Suprapubic skin (tissue), 4 donors: ENCODE measurements at regions not wholly inside any gene's neighbourhood (a gene's known extent, or its start where the extent isn't known, plus 50 kb on each side); places are given as distances from the start of the nearest gene placed in this dataset.

Experiments used
- DNase-seq, 2 donors: peaks; one replicate each; pipeline ENCODE4 v3.0.0-alpha.2; 2019; ENCODE audit warnings: low spot score in 2 of 2
- H3K27ac ChIP-seq: fragments of 200-600 bp; sonication (generic); one replicate; pipeline ENCODE4 v1.5.1; 2019
- H3K27me3 ChIP-seq: fragments of 200-600 bp; sonication (generic); one replicate; pipeline ENCODE4 v1.5.1; 2019
- H3K36me3 ChIP-seq: fragments of 200-600 bp; sonication (generic); one replicate; pipeline ENCODE4 v1.5.1; 2019
- H3K4me1 ChIP-seq: fragments of 200-600 bp; sonication (generic); one replicate; pipeline ENCODE4 v1.5.1; 2019
- H3K4me3 ChIP-seq: fragments of 200-600 bp; sonication (generic); one replicate; pipeline ENCODE4 v1.5.1; 2019; ENCODE audit warnings: mild to moderate bottlenecking
- H3K9me3 ChIP-seq: fragments of 200-600 bp; sonication (generic); one replicate; pipeline ENCODE4 v1.5.1; 2019
- EP300 ChIP-seq: sonication (generic); formaldehyde crosslinking; IDR thresholded peaks from one replicate; pipeline ENCODE4 v1.6.1; 2017; ENCODE audit warnings: antibody characterized with exemption
- POLR2A ChIP-seq, 2 donors: fragments of 450-650 bp; IDR thresholded peaks; one replicate each; pipeline ENCODE4 v1.6.1; 2017; ENCODE audit warnings: antibody characterized with exemption in 2 of 2, mild to moderate bottlenecking in 2 of 2, moderate library complexity in 2 of 2
- POLR2AphosphoS5 ChIP-seq, 3 donors: sonication (generic); formaldehyde crosslinking; IDR thresholded peaks; one replicate each; pipeline ENCODE4 v1.6.1; 2017; ENCODE audit warnings: antibody characterized with exemption in 3 of 3
- WGBS: methylation state at CpG from one replicate; pipeline ENCODE4 v1.1.5; 2018; 5-methylcytosine and 5-hydroxymethylcytosine counted together
- TF ChIP-seq, protein P1 (sequence below), 2 donors: fragments of 200-600 bp in 1 of 2; fragments of 450-650 bp in 1 of 2; sonication (generic) in 1 of 2; IDR thresholded peaks; one replicate each; pipeline ENCODE4 v1.5.1; 2016 to 2019; ENCODE audit warnings: antibody characterized with exemption in 2 of 2, mild to moderate bottlenecking in 1 of 2, moderate library complexity in 1 of 2

DNA sequence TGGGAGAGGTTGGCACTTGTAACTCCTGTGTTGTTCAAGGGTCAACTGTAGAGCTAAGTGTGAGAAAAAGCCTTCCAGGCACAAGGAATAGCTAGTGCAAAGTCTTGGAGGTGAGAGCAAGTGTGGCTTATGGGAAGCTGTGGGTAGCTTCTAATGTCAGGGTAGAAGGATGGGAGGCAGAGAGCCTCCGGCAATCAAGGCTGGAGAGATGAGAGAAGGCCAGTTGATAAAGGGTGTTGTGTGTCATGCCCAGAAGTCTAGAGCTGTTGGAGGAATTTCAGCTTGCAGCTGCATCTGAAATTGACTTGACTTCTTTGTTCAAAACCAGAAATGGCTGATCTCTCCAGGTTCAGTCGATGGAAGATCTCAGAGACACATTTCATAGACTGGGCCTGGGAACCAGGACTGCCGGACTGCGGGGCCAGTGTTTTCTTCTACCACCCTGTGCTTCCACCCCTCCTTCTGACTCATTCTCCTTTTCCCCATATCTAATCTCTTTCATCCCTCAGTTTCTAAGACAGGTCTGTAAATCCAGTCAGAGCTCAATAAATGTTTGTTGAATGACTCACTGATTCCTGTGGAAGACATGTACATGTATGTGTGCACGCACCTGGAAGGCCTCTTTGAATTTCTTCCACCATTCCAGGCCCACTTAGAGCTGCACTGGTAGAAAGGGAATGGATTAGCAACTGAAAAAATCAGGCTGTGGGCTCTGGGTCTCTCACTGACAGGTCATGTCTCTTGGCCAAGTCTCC, 67.8 kb upstream of the KLF4 start:
- H3K4me1 ChIP-seq: no peaks in the 10 kb centered on the region
- no peak overlapping the region for H3K27ac ChIP-seq
- no peaks in the 10 kb centered on the region for H3K9me3 ChIP-seq
- TF ChIP-seq EP300 (no peak), POLR2A (IDR thresholded peaks at IDR 0.05) (no peak), POLR2AphosphoS5 (IDR thresholded peaks at IDR 0.05) (no peak)
- TF ChIP-seq, protein P1, sequence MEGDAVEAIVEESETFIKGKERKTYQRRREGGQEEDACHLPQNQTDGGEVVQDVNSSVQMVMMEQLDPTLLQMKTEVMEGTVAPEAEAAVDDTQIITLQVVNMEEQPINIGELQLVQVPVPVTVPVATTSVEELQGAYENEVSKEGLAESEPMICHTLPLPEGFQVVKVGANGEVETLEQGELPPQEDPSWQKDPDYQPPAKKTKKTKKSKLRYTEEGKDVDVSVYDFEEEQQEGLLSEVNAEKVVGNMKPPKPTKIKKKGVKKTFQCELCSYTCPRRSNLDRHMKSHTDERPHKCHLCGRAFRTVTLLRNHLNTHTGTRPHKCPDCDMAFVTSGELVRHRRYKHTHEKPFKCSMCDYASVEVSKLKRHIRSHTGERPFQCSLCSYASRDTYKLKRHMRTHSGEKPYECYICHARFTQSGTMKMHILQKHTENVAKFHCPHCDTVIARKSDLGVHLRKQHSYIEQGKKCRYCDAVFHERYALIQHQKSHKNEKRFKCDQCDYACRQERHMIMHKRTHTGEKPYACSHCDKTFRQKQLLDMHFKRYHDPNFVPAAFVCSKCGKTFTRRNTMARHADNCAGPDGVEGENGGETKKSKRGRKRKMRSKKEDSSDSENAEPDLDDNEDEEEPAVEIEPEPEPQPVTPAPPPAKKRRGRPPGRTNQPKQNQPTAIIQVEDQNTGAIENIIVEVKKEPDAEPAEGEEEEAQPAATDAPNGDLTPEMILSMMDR (IDR thresholded peaks at IDR 0.05): no peak
- H3K36me3 ChIP-seq: no peaks in the 10 kb centered on the region
- WGBS: 92% methylated on average over 5 of the region's 5 CpGs
- no peak overlapping the region for H3K4me3 ChIP-seq
- DNase-seq: no peak
- no peaks in the 10 kb centered on the region for H3K27me3 ChIP-seq

DNA sequence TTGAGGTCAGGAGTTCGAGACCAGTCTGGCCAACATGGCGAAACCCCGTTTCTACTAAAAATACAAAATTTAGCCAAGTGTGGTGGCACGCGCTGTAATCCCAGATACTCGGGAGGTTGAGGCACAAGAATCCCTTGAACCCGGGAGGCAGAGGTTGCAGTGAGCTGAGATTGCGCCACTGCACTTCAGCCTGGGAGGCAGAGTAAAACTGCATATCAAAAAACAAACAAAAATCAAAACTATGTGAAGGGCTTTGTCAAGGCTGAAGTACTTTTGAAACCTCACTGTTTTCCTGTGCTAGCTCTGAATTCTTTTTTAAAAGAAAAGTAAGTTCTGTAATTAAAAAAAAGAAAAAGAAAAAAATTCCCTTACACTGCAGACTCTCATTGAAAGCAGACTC, 65.1 kb upstream of the KLF4 start:
- no peaks in the 10 kb centered on the region for H3K9me3 ChIP-seq
- TF ChIP-seq, protein P1 (IDR thresholded peaks at IDR 0.05): no peak
- TF ChIP-seq POLR2AphosphoS5 (IDR thresholded peaks at IDR 0.05): no peak
- H3K36me3 ChIP-seq: no peaks in the 10 kb centered on the region
- 86% methylated on average over 8 of the region's 8 CpGs for WGBS
- no peaks in the 10 kb centered on the region for H3K4me1 ChIP-seq
- no peak overlapping the region for H3K27ac ChIP-seq
- DNase-seq: no peak
- H3K27me3 ChIP-seq: no peaks in the 10 kb centered on the region
- H3K4me3 ChIP-seq: no peak overlapping the region

DNA sequence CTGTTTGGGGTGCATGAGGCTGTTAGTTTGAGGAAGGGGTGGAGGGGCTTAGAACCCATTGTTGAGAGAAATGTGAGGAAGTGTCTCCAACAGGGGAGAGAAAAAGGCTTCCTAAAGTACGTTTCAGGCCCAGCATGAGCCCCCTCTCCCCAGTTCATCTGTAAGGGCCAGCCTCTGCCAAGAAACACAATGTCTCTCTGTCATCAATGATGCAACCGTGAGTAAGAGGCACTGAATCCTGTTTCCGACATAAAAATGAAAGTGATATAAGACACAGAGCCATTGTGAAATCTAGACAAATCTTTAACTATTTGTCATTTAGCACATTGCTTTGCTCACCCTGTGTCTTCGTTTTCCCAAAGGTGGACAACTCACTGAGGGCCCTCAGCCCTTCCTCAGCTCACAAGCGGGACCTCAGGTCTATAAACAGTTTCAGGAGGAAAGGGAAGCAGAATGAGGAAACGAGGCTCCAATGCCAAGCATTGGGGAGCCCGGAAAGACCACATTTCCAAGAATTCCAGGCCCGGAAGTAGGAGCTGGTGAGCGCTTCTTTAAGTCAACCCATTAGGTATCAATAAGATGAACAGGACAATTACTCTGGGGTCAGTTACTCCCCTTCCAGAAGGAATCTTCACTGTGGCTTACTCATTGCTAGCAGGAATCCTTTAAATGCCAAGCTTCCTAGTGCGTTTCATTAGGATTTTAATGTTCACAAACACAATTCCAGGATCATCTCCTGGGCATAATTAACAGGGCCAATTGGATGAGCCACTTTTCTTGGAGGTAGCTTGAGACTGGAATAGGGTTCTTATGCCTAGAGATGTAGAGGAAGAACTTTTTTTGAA, 59.0 kb upstream of the KLF4 start:
- peak overlapping the region; percentile 85 for H3K27ac ChIP-seq
- H3K4me1 ChIP-seq: peaks cover 24% of the 10 kb centered on the region
- DNase-seq: peak in 1 of 2 donors; percentile 80
- TF ChIP-seq POLR2AphosphoS5 (IDR thresholded peaks at IDR 0.05): peak in 2 of 3 donors; percentile 47 to 85
- TF ChIP-seq POLR2A (IDR thresholded peaks at IDR 0.05): no peak
- peak overlapping the region; percentile 16 for H3K4me3 ChIP-seq
- H3K9me3 ChIP-seq: no peaks in the 10 kb centered on the region
- no peaks in the 10 kb centered on the region for H3K36me3 ChIP-seq
- no peaks in the 10 kb centered on the region for H3K27me3 ChIP-seq
- WGBS: 39% methylated on average over 10 of the region's 10 CpGs

DNA sequence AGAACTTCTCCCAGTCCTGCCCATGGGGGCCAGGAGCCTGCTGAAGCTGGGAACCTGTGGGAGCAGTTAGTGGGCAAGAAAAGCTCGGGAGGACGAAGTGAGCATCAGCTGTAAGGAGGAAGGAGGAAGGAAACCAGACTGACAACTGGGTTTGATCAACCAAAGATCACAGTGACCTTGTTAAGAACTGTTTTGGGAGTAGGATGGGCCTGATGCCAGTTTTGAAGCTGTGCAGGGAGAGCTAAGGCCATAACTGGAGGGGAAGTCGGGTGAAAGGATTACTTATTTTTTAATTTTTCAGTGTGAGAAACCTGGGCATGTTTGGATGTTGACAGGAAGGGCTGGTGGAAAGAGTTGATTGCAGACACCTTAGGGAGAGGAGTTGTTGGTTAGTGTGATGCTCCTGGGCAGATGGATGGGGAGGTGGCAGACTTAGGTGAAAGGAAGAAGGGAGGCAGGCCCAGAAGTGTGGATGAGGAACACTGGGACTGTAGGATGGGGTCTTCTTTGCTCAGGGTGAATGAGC, 58.3 kb upstream of the KLF4 start:
- no peaks in the 10 kb centered on the region for H3K27me3 ChIP-seq
- DNase-seq: no peak
- H3K36me3 ChIP-seq: no peaks in the 10 kb centered on the region
- H3K4me1 ChIP-seq: peaks cover 24% of the 10 kb centered on the region
- no peaks in the 10 kb centered on the region for H3K9me3 ChIP-seq
- WGBS: 56% methylated on average over 3 of the region's 3 CpGs
- H3K27ac ChIP-seq: peak overlapping the region; percentile 85
- H3K4me3 ChIP-seq: peak overlapping the region; percentile 16
- TF ChIP-seq POLR2A (IDR thresholded peaks at IDR 0.05) (no peak), POLR2AphosphoS5 (IDR thresholded peaks at IDR 0.05) (no peak), EP300 (no peak)
- TF ChIP-seq, protein P1 (IDR thresholded peaks at IDR 0.05): no peak

DNA sequence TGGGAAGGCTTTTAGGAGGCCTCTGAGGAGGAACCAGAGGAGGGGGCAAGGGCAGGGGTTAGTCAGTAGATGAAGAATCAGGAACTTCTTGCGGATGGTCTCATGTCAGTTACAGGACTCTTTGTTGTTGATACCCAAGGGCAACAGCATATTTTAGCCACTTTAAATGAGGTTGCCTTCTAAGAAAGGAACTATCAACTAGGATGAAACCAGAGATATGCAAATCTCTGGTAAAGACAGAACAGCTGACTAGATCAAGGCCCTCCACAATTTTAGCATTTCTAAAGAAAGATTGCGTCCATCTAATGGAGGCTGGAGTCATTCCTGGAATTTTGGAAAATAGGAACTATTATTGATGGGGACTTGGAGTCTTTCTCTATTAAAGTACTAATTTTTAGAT, 57.7 kb upstream of the KLF4 start:
- TF ChIP-seq, protein P1 (IDR thresholded peaks at IDR 0.05): no peak
- Histone ChIP-seq H3K27me3 (no peaks in the 10 kb centered on the region), H3K9me3 (no peaks in the 10 kb centered on the region), H3K4me1 (peaks cover 24% of the 10 kb centered on the region), H3K27ac (peak overlapping the region; percentile 85), H3K4me3 (no peak overlapping the region), H3K36me3 (no peaks in the 10 kb centered on the region)
- DNase-seq: no peak
- 89% methylated on average over 2 of the region's 2 CpGs for WGBS
